Activated effector memory CD4-positive, alpha-beta T cell treated with Interleukin-2 at 50 U/mL for 16 hours (primary cell): ENCODE measurements at regions not wholly inside any gene's neighbourhood (a gene's known extent, or its start where the extent isn't known, plus 50 kb on each side); places are given as distances from the start of the nearest gene placed in this dataset.
"Not testable (repeated sequence)": the region's sequence is repeated elsewhere in the genome, so short reads cannot be mapped to it uniquely, and the experiment has no call there.

Experiments used
- DNase-seq: peaks from one replicate; pipeline ENCODE4 v3.0.0-alpha.2; 2020

- DNase-seq: no peak
Measured at GRCh38 chr1:182003953-182004586, 57.4 kb downstream of the ZNF648 start.

- no peak for DNase-seq
Measured at GRCh38 chr1:182003025-182003725, 58.3 kb downstream of the ZNF648 start.

GRCh38 chr1:182002570-182002969 lies 58.9 kb downstream of the ZNF648 start:
- DNase-seq: no peak

- no peak for DNase-seq
Measured at GRCh38 chr1:181998858-181999257, 62.7 kb downstream of the ZNF648 start.

- no peak for DNase-seq
Measured at GRCh38 chr1:181992072-181992471, 69.4 kb downstream of the ZNF648 start.

GRCh38 chr1:181990728-181991127 lies 70.8 kb downstream of the ZNF648 start:
- DNase-seq: no peak

- no peak for DNase-seq
Measured at GRCh38 chr1:181989261-181989920, 72.1 kb downstream of the ZNF648 start.

- DNase-seq: no peak
Measured at GRCh38 chr1:181987996-181988395, 73.5 kb downstream of the ZNF648 start.

- DNase-seq: no peak
Measured at GRCh38 chr1:181987334-181987895, 74.1 kb downstream of the ZNF648 start.

GRCh38 chr1:181986907-181987305 lies 74.6 kb downstream of the ZNF648 start:
- DNase-seq: no peak

GRCh38 chr1:181985936-181986906 lies 75.3 kb downstream of the ZNF648 start:
- DNase-seq: no peak

GRCh38 chr1:181985281-181985680 lies 76.2 kb downstream of the ZNF648 start:
- no peak for DNase-seq

- no peak for DNase-seq
Measured at GRCh38 chr1:181984006-181984405, 77.5 kb downstream of the ZNF648 start.

GRCh38 chr1:181981821-181982220 lies 79.7 kb downstream of the ZNF648 start:
- DNase-seq: no peak

GRCh38 chr1:181972256-181972655 lies 89.3 kb downstream of the ZNF648 start:
- DNase-seq: no peak

- DNase-seq: no peak
Measured at GRCh38 chr1:181971424-181971823, 90.1 kb downstream of the ZNF648 start.

GRCh38 chr1:181969902-181970301 lies 91.6 kb downstream of the ZNF648 start:
- no peak for DNase-seq

GRCh38 chr1:181954696-181955095 lies 106.8 kb downstream of the ZNF648 start:
- DNase-seq: not testable (repeated sequence)

- DNase-seq: not testable (repeated sequence)
Measured at GRCh38 chr1:181954178-181954577, 107.3 kb downstream of the ZNF648 start.

- no peak for DNase-seq
Measured at GRCh38 chr1:181953596-181953995, 107.9 kb downstream of the ZNF648 start.

GRCh38 chr1:181951213-181951612 lies 110.3 kb downstream of the ZNF648 start:
- DNase-seq: no peak

GRCh38 chr1:181949500-181949899 lies 112.0 kb downstream of the ZNF648 start:
- no peak for DNase-seq

GRCh38 chr1:181948372-181948771 lies 113.1 kb downstream of the ZNF648 start:
- no peak for DNase-seq
